GM18498 (cell line): ENCODE measurements at regions not wholly inside any gene's neighbourhood (a gene's known extent, or its start where the extent isn't known, plus 50 kb on each side); places are given as distances from the start of the nearest gene placed in this dataset.
"Not testable (repeated sequence)": the region's sequence is repeated elsewhere in the genome, so short reads cannot be mapped to it uniquely, and the experiment has no call there.

Source experiments
- ATAC-seq: cut with Tn5 transposase; IDR thresholded peaks from one replicate; pipeline ENCODE4 v1.9.1; 2021; ENCODE audit warnings: mild to moderate bottlenecking, moderate library complexity; ENCODE audit not compliant: unreplicated experiment

DNA sequence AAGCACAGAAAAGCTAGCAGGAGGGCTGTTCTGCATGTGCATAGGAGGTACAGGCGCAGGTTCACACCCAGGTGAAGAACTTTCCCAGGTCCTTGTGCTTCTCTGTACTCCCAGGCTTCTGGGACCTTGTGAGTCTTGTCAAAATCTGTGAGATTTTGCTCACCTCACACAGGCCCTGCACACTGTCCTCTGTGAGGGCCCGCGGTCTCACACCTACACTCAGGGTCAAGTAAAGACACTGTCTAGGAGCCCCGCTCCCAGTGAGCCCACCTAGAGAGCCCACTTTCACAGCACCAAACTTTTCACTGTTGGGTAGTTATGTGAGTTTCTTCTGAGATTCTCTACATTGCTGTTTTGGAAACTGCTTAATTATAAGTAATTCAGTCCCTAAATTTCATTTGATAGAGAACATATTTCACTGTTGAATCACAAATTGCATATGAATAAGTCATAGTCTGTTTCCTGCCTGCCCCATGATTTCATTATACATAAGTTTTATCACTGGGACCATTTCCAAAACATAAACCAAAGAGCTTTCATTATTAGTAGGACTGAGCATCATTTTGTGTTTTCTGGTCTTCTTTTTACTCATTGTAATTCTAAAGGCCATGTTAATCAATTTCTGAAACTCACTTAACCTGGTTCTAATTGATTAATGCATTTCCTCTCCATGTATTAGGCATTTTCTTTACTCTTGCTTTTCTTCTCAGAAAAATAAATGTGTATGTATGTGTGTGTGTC lies 234.2 kb upstream of the SPOPL start:
- ATAC-seq: peak; percentile 72

DNA sequence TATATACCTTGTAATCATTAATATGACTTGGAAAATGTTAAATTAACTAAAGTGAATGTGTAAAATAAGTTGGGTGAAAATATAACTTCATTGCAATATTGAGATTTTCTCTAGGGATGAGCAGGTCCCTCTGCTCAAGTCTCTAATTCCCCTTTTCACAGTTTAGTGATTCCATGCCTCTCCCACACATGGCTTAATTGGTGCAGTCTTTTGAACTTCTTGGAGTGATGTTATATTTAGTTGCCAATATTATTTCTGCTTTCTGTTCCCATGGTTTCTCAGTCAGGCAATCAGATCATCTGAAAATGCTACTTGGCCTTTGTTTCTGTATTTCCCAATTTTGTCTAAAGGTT lies 233.7 kb upstream of the SPOPL start:
- peak; percentile 33 for ATAC-seq

DNA sequence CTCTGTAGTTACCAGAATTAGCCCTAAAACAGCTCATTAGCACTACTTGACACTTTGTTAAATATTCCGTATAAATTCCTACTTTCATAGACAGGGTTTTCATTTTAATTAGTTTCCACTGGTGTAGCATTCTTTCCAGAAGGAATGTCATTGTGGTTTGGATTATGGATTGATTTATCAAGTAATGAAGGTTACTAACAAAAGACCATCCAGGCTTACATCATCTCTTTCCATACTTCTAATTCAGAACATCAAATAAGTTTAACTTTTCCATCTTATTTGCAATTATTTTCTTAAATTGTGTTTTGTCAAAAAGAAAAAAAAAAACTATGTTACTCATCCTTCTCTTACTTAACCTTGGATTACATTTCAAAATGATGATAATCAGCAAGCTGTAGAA lies 231.8 kb upstream of the SPOPL start:
- no peak for ATAC-seq

DNA sequence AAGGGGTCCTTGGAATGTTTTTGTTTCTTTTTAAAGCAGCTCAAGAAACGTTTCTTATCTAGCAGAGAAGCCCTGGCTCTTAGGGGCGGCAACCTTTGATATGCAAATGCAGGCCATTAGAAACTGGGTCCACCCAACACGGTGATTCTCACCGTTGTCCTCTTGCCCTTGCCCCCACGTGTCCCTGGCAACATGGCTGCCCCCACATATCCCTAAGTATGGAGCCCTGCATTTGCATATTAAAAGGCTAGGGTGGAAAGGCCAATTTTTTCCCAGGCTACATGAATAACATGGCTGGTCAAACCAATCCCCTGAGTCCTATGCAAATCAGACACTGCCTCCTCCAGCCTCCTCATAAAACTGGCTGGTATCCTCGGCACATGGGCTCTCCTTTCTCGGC lies 230.1 kb upstream of the SPOPL start:
- no peak for ATAC-seq

DNA sequence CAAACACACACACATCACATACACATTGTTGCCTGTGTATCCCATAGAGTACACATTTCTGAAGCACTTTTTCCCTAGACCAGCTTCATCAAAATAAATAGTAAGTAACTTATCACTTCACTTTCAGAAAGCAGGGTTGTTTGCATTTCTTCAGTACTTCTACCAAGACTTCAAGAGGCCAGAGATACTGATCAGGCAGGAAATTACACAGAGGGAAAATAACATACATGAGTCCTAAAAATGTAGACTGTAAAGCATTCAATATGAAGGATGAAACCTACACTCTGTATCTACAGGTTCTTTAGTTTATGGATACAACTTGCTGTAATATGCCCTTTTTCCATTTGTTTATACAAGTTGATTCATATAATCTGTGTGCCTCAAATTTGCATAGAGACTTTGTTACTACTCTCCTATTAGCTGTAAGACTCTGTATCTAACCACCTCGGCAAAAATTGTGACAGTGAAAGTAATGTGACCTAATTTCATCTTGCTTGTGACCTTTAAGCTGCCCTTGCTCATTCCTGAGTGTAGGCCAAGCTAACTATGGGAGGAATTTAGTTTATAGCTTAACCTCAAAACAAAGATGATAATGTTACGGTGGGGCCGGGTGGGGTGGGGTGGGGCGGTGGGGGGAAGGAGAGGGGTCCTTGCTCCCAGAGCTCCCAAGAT lies 228.9 kb upstream of the SPOPL start:
- ATAC-seq: no peak

DNA sequence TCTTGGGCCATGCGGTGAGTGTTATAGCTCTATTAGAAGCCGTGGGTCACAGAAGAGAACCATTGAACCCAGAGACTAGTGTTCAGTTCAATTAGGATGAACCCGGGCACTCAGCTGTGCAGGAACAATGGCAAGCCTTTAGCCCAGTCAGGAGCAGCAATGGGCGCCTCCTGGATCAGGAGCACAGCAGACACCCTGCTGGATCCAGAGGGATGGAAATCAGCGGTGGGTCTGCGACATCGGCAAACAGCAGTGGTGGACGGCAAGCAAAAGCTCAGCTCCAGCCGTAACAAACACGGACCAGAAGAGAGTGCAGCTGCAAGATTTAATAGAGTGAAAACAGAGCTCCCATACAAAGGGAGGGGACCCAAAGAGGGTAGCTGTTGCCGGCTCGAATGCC lies 228.3 kb upstream of the SPOPL start:
- not testable (repeated sequence) for ATAC-seq

DNA sequence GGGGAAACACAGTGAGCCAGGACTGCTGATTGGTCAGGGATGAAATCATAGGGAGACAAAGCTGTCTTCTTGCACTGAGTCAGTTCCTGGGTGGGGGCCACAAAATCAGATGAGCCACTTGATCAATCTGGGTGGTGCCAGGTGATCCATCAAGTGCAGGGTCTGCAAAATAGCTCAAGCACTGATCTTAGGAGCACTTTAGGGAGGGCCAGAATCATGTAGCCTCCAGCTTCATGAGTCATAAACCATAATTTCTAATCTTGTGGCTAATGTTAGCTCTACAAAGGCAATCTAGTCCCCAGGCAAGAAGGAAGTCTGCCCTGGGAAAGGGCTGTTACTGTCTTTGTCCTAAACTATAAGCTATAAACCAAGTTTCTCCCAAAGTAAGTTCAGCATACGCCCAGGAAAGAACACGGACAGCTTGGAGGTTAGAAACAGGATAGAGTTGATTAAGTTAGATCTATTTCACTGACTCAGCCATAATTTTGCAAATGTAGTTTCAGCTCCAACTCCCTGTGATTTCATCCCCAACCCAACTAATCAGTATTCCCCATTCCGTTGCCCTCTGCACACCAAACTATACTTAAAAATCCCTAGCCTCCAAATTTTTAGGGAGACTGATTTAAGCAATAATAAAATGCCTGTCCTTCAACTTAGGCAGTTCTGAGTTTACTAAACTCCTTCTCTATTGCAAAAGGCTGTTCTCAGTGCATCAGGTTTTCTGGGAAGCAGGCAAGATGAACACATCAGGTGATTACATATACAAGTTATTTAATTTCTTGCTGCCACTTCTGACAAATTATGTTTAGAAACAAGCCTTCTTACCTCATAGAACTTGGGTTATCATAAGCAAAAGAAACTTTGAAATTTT lies 226.9 kb upstream of the SPOPL start:
- ATAC-seq: no peak

DNA sequence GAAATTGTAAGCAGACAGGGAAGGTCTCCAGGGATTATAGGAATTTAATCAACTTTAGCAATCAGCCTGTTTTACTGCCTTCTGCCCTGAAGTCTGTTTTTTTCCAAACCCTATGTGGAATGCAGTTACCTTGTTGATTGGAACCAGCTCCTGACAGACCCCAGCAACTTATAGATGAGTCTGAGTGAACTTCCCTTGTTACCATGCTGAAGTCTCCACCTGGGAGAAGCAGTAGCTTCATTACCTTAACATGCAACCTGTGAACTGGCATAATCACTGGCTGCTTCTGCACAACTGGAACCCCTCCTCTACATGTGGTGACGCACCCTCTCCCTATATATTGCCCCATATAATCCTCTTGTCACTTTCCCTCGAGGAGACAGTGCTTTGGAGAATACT lies 226.3 kb upstream of the SPOPL start:
- no peak for ATAC-seq

DNA sequence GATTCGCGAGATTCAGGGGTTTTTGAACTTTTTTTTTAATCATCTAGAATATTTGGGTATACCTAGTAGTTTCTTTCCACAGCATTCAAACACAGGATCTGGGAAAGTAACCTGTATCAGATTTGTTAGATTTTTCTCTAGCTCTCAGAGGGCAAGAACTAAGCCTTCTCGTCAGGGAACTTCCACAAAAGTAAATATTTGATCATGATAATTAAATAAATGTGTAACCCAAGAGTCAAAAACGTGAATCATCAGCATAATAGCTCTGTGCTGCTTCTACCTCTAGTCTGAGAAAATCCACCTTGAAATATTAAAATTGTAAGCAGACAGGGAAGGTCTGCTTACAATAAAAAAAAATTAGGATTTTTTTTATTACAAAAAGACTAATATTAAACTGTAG lies 225.7 kb upstream of the SPOPL start:
- no peak for ATAC-seq

DNA sequence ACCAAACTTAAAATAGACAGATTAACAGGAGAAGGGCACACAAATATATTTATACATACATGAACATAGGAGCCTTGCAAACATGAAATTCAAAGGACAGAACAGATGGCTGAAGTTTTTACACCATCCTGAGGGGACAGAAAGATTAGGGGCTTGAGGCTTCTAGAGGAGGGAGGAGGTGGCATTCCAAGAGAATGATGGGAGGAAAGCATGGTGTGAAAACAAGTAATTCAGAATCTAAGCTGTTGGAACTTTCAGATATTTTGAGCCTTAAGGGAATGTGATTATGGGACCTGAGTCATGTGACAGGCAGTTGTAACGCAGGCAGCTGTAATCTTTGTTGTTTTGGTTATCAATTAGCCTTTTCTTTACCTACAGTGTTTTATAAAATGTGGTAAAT lies 225.2 kb upstream of the SPOPL start:
- no peak for ATAC-seq

DNA sequence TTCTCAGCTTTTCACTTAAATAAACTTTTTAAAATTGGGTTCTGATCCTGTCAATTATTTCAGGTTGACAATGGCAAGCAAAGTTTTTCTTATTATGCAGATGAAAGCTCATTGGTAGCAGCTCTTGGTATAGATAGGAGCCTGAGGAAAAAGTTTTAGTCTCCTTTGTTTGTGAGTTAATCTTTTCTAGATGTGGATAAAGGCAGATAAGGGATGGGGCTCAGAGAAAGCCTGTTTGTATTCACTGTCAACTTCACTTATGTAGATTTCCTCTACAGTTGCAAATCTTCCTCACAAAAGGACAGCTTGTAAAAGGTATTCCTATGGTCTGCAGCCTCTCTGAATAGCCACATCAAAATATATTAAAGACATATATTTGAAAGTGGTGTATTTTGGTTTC lies 224.5 kb upstream of the SPOPL start:
- ATAC-seq: no peak

DNA sequence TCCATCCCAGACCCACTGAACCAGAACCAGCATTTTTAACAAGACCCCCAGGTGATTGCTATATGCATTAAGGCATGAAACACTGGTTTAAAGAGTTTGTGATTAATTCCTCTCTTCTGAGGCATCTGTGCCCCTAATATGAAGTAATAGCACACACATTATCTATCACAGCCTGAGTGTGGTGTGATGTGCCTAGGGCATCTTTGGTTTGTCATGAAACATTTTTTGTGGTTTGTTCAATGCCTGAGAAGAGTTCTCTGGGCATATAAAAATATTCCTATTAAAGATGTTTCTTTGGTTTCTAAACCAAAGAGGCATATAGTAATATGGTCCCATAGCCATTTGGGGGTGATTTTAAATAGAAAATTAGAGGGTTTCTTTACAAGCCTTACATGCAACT lies 221.7 kb upstream of the SPOPL start:
- no peak for ATAC-seq

DNA sequence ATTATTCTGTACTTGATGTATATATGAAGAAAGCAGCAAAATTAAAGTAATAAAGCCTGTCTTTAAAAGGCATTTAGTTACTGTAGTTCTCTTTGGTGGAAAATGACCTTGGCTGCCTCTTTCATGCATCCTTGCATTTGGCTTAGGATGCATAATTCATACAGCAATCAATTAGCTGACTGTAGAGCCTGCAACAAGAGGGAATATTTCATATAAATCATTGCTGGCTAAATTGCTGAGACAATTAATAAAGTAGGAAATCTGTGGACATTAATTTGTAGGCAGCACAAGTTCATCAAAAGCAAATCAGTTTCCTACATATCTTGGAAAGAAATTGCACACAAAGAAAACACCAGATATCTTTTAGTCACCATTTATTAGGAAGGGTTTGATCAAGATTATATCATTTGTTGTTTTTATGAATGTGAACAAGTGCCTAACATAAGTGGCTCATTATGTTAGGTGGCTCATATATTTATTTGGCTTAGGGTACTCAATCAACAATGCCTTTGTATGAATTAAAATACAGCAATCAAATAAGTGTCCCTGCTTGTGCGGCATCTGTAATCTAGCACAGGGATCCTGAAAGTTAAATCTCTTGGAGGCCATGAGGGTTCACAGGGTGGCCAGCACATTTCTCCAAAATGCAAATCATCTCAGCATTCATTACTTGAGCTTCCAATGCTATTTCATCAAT lies 220.4 kb upstream of the SPOPL start:
- no peak for ATAC-seq

DNA sequence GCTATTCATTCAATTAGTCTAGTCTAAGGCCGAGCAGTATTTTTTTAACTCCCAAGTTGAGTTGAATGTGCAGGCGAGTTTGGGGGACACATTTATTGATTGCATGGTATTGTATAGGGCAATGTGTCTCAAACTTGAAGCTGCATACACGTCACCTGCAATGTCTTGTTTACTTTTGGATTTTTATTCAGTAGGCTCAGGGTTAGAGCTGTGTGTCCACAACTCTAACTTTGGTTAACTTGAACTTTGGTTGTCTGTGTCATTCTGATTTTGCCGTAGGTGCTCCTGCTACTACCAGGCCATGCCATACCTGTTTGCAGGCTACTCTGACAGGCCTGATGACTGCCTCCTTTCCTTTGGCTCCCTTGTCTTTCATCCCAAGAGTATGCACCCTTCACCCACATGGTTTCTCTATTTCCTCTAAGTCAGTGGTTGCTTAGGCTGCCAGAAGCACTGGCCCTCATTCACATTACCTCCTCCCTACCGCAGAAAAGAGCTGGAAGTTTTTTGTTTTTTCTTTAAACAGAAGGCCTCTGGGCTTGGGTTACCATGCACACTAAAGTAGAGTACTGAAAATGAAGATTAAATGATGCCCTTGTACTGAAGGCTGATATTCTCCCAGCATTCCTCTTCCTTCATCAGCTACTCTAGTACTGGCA lies 219.4 kb upstream of the SPOPL start:
- ATAC-seq: no peak

DNA sequence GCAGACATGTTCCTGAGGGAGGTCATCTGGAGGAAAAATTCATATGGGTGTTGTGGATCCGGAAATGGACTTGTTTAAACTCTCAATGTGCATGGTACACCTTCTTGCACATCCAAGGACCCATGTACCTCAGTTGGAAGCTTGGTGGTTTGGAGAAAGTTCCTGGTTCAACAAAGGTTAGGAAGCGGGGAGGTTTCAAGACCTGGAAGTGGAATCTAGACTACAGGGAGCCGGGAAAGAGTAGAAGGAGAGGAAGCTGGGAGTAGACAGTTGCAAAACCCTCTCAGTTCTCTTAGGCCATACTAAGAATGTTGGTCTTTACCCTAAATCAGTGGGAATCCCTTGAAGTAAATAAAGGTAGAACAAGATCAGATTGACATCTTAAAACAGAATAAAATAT lies 209.8 kb upstream of the SPOPL start:
- no peak for ATAC-seq

DNA sequence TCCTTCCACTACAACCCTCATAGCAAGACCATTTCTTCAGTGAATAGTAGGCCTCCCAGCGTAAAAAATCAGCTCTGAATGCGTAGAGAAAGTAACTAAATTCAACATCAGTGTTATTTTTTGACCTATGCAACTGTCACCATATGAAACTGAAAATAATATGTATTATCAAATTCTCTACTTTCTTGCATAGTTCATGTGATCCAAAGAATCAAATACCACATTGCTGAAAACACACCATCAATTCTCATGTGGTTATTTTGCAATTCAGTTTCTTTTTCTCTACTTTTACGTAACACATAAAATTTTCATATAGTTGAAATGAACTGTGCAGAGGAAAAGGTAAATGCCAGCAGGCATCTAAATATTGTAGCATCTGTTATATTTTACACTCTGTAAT lies 208.5 kb upstream of the SPOPL start:
- ATAC-seq: no peak

DNA sequence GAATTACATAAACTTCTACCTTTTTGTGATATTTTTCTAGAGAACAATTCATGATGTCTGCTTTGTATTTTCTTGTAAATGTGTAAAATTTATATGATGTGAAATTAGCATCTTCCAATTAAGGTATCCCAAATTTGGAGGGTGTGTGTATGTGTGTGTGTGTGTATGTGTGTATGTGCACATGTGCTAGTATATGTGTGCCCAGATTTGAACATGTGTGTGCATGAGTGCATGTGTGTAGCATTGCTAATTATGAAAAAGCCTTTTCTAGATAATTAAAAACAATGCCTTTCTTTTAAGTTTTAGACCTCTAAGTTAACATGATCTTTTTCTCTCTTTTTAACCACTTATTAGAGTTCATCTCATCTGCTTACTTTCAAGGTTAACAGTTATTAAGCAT lies 208.0 kb upstream of the SPOPL start:
- no peak for ATAC-seq

DNA sequence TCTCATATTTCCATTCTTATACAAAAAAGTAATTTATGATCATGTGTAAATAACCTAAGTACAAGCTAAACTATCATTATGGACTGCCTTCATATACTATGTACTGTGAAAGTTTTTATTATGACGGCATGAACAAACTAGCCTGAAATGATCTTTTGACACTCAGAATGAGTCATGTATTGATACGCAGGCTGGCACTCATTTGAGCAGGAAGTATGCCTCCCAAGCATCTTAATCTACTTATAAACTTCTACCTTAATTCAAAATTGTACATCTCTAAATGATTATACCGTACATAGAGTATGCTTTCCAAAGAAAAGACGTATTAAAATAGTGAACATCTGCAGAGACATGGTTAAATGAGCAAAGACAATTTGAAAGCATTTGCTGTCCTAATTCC lies 207.1 kb upstream of the SPOPL start:
- no peak for ATAC-seq

DNA sequence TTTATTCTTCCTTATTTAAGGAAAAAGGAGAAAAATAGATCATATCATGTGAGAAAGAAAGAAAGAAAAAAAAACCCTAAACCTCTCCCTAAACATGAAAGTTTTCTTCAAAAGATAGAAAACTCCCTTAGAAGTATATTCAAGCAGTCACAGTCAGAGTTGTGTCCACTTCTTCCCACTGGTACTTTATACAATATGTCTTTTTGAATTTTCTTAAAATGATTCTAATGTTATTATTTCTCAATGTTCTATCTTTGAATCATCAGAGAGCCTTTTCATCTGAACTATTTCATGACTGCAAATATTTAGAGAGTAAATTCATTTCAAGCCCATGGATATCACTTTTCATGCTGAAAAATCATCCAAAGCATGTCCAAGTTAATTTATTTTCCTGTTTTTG lies 205.2 kb upstream of the SPOPL start:
- no peak for ATAC-seq

DNA sequence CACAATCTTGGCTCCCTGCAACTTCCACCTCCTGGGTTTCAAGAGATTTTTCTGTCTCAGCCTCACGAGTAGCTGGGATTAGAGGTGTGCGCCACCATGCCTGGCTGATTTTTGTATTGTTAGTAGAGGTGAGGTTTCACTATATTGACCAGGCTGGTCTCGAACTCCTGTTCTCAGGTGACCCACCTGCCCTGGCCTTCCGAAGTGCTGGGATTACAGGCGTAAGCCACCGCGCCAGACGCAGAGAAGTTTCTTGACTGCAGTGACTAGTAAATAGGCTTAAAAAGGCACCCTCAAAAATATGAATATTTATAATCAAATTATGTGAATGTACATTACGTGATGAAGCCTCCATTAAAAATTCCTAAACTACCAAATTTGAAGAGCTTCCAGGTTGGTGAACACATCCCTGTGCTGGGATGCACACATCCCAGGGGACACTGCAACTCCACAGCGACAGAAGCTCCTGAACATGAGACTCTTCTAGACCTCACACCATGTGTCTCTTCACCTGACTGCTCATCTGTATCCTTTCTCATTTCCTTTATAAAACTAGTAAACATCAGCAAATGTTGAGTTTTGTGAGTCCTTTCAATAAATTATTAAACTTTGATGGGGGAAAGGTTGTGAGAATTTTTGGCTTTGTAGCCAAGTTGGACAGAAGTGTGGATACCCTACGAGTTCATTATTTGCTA lies 203.3 kb upstream of the SPOPL start:
- ATAC-seq: peak; percentile 75
